ENCODE measurements at regions not wholly inside any gene's neighbourhood (a gene's known extent, or its start where the extent isn't known, plus 50 kb on each side); places are given as distances from the start of the nearest gene placed in this dataset.

DNA sequence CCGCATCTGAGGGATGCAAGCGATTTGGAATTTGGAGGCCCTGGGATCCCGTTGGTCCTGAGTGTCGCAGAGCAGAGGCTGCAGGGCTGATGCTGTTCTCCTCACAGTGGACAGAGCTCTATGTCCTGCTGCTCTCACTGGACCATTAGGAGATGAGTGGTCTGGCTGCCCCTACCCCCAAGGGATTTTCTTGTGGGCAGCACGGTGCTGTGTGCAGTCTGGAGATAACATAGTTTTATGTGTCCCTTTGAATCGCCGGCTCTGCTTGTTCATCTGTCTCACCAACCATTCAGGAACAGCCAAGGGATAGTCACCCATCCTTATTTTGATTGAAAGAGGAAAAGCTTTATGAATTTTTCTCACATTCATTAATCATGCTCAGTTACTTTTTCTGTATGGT is 49.9 kb downstream of the CHRM3 start:
- Histone ChIP-seq H3K4me3 (ENCODE audit: low read depth, low read length) (no peak overlapping the region), H3K4me1 (ENCODE audit: control insufficient read depth, insufficient read depth, low read length) (no peaks in the 10 kb centered on the region), H3K9ac (ENCODE audit: low read depth, low read length) (no peak overlapping the region), H3K36me3 (ENCODE audit: control insufficient read depth, insufficient read depth, low read length) (no peaks in the 10 kb centered on the region), H3K9me3 (ENCODE audit: control insufficient read depth, insufficient read depth, low read length) (no peaks in the 10 kb centered on the region), H3K27ac (ENCODE audit: low read depth, low read length) (no peak overlapping the region), H3K27me3 (ENCODE audit: control insufficient read depth, insufficient read depth, low read length) (no peaks in the 10 kb centered on the region)

DNA sequence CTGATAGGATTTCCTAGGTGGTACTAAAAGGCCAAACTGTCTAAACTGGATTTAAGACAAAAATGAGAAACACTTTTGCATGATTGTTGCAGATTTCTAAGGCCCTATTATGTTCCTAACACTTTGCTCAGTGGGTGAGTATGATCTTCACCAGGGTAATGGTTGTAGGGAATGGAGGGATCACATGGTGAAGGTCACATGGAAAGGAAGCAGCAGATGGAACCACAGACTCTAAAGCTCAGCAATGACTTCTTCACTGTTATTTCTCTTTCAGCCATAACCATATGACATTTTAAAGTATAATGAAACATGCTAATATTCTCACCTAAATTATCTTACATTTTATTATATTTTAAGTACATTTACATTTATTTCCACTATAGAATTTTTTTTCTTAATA is 51.5 kb downstream of the CHRM3 start:
- Histone ChIP-seq H3K27ac (ENCODE audit: low read depth, low read length) (no peak overlapping the region), H3K9ac (ENCODE audit: low read depth, low read length) (no peak overlapping the region), H3K36me3 (ENCODE audit: control insufficient read depth, insufficient read depth, low read length) (no peaks in the 10 kb centered on the region), H3K4me1 (ENCODE audit: control insufficient read depth, insufficient read depth, low read length) (no peaks in the 10 kb centered on the region), H3K27me3 (ENCODE audit: control insufficient read depth, insufficient read depth, low read length) (no peaks in the 10 kb centered on the region), H3K4me3 (ENCODE audit: low read depth, low read length) (no peak overlapping the region), H3K9me3 (ENCODE audit: control insufficient read depth, insufficient read depth, low read length) (no peaks in the 10 kb centered on the region)

DNA sequence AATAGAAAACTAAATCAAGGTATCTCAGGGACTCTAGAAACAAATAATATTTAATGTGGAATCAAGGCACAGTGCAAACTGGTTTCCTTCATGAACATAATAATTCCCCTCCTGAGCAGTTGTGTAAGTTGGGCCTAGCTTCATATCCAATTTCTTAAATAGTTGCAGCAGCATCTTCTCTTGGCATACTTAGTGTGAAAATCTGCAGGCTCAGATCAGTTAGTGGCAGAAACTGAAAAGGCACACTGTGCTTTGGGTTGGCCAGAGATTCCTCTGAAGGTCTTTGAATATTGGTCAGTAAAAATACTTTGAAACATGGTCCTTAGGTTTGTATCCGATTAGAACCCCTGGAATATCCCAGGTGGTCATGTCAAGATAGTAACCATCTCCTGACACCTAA is 52.5 kb downstream of the CHRM3 start:
- H3K9me3 ChIP-seq (ENCODE audit: control insufficient read depth, insufficient read depth, low read length): no peaks in the 10 kb centered on the region
- no peaks in the 10 kb centered on the region for H3K36me3 ChIP-seq (ENCODE audit: control insufficient read depth, insufficient read depth, low read length)
- no peak overlapping the region for H3K27ac ChIP-seq (ENCODE audit: low read depth, low read length)
- H3K27me3 ChIP-seq (ENCODE audit: control insufficient read depth, insufficient read depth, low read length): no peaks in the 10 kb centered on the region
- no peak overlapping the region for H3K4me3 ChIP-seq (ENCODE audit: low read depth, low read length)
- H3K4me1 ChIP-seq (ENCODE audit: control insufficient read depth, insufficient read depth, low read length): no peaks in the 10 kb centered on the region
- H3K9ac ChIP-seq (ENCODE audit: low read depth, low read length): no peak overlapping the region

DNA sequence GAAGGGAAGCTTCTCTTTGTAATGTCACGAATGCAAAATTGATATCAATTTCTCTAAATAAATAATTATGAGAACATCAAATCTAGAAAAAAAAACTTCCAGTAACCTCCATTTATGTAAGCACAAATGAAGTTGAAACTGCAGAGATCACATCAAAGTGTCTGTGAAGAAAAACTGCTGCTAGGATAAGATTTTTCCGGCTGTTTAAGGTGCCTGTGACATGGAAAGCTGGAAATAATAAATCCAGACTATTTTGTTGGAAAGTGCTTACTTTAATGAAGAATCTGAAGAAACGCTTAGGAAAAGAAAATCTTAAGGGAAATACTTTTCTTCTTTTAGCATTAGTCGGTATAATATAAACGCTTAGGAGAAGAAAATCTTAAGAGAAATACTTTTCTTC is 57.0 kb downstream of the CHRM3 start:
- Histone ChIP-seq H3K4me1 (ENCODE audit: control insufficient read depth, insufficient read depth, low read length) (no peaks in the 10 kb centered on the region), H3K9ac (ENCODE audit: low read depth, low read length) (no peak overlapping the region), H3K27me3 (ENCODE audit: control insufficient read depth, insufficient read depth, low read length) (no peaks in the 10 kb centered on the region), H3K9me3 (ENCODE audit: control insufficient read depth, insufficient read depth, low read length) (no peaks in the 10 kb centered on the region), H3K36me3 (ENCODE audit: control insufficient read depth, insufficient read depth, low read length) (no peaks in the 10 kb centered on the region), H3K27ac (ENCODE audit: low read depth, low read length) (no peak overlapping the region), H3K4me3 (ENCODE audit: low read depth, low read length) (no peak overlapping the region)

DNA sequence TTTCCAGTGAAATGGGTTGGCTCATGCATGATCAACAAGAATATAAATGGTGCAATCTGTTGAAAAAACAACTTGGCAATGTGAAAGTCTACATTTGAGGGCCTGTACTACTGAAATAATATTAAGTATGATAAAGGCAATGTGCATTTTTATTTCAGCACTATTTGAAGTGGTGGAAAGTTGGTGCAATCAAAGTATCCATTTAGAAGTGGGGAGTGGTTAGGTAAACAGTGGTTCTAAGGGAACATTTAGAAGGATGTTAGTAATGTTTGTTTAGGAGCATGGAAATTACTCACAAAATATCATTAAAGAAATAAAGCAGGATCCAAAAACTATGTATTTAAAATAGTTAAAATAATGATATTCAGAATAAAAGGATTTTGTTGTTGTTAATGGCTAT is 60.2 kb downstream of the CHRM3 start:
- H3K27me3 ChIP-seq (ENCODE audit: control insufficient read depth, insufficient read depth, low read length): no peaks in the 10 kb centered on the region
- no peaks in the 10 kb centered on the region for H3K4me1 ChIP-seq (ENCODE audit: control insufficient read depth, insufficient read depth, low read length)
- no peak overlapping the region for H3K4me3 ChIP-seq (ENCODE audit: low read depth, low read length)
- no peak overlapping the region for H3K9ac ChIP-seq (ENCODE audit: low read depth, low read length)
- H3K36me3 ChIP-seq (ENCODE audit: control insufficient read depth, insufficient read depth, low read length): no peaks in the 10 kb centered on the region
- no peak overlapping the region for H3K27ac ChIP-seq (ENCODE audit: low read depth, low read length)
- no peaks in the 10 kb centered on the region for H3K9me3 ChIP-seq (ENCODE audit: control insufficient read depth, insufficient read depth, low read length)

DNA sequence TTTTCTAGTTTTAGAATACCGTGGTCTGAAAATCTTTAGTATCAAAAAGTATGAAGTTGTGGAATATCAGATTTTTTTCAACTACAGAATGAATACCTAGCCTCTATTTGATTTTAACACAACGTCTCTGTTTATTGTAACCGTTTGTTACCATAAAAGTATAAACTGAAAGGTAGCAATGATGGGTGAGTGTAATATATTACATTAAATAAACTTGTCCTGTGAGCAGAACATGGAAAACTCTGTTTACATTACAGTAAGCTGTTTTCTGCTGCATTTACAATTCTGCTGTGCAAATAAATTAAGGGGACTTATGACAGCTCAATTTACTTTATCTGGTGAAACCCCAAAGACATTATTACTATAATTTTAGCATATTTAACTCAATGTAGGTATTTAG is 62.5 kb downstream of the CHRM3 start:
- H3K9ac ChIP-seq (ENCODE audit: low read depth, low read length): no peak overlapping the region
- no peaks in the 10 kb centered on the region for H3K27me3 ChIP-seq (ENCODE audit: control insufficient read depth, insufficient read depth, low read length)
- H3K4me3 ChIP-seq (ENCODE audit: low read depth, low read length): no peak overlapping the region
- no peaks in the 10 kb centered on the region for H3K4me1 ChIP-seq (ENCODE audit: control insufficient read depth, insufficient read depth, low read length)
- H3K27ac ChIP-seq (ENCODE audit: low read depth, low read length): no peak overlapping the region
- no peaks in the 10 kb centered on the region for H3K36me3 ChIP-seq (ENCODE audit: control insufficient read depth, insufficient read depth, low read length)
- H3K9me3 ChIP-seq (ENCODE audit: control insufficient read depth, insufficient read depth, low read length): no peaks in the 10 kb centered on the region

DNA sequence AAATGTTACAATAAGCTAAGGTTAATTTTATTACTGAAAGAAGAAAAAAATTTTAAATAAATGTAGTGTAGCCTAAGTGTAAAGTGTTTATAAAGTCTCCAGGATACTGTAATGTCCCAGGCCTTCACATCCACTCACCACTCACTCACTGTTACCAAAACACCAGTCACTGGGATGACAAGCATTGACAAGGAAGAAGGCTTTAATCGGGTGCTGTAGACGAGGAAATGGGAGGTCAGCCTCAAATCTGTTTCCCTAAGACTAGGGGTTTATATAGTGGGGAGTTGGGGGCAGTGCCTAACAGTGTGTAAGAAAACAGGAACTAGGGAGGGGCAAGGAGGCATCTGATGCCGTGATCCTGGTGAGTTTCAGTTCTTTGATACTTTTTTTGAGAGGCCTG is 69.4 kb downstream of the CHRM3 start:
- Histone ChIP-seq H3K27ac (ENCODE audit: low read depth, low read length) (no peak overlapping the region), H3K9me3 (ENCODE audit: control insufficient read depth, insufficient read depth, low read length) (peaks cover 13% of the 10 kb centered on the region), H3K4me3 (ENCODE audit: low read depth, low read length) (no peak overlapping the region), H3K27me3 (ENCODE audit: control insufficient read depth, insufficient read depth, low read length) (no peaks in the 10 kb centered on the region), H3K36me3 (ENCODE audit: control insufficient read depth, insufficient read depth, low read length) (no peaks in the 10 kb centered on the region), H3K4me1 (ENCODE audit: control insufficient read depth, insufficient read depth, low read length) (peaks cover 8% of the 10 kb centered on the region), H3K9ac (ENCODE audit: low read depth, low read length) (no peak overlapping the region)

DNA sequence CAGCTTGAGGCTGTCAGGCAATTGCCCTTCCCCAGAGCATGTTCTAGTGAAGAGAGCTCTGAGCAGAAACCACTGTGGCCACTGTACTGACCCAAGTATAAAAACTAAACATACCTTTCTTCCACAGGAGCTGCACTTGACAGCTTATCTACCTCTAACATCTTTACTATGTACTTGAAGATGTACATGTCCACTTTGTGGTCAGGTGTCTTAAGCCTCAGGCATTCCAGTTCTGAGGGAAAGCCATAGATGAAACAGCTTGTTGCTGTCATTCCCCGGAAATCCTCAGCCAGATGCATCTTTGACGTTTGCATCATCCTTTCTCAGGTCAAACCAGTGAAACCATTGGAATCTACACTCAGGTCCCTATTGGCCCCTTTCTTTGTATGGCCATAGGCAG is 70.4 kb downstream of the CHRM3 start:
- Histone ChIP-seq H3K9me3 (ENCODE audit: control insufficient read depth, insufficient read depth, low read length) (peaks cover 13% of the 10 kb centered on the region), H3K27ac (ENCODE audit: low read depth, low read length) (no peak overlapping the region), H3K4me1 (ENCODE audit: control insufficient read depth, insufficient read depth, low read length) (peaks cover 14% of the 10 kb centered on the region), H3K27me3 (ENCODE audit: control insufficient read depth, insufficient read depth, low read length) (no peaks in the 10 kb centered on the region), H3K36me3 (ENCODE audit: control insufficient read depth, insufficient read depth, low read length) (no peaks in the 10 kb centered on the region), H3K9ac (ENCODE audit: low read depth, low read length) (no peak overlapping the region), H3K4me3 (ENCODE audit: low read depth, low read length) (no peak overlapping the region)

DNA sequence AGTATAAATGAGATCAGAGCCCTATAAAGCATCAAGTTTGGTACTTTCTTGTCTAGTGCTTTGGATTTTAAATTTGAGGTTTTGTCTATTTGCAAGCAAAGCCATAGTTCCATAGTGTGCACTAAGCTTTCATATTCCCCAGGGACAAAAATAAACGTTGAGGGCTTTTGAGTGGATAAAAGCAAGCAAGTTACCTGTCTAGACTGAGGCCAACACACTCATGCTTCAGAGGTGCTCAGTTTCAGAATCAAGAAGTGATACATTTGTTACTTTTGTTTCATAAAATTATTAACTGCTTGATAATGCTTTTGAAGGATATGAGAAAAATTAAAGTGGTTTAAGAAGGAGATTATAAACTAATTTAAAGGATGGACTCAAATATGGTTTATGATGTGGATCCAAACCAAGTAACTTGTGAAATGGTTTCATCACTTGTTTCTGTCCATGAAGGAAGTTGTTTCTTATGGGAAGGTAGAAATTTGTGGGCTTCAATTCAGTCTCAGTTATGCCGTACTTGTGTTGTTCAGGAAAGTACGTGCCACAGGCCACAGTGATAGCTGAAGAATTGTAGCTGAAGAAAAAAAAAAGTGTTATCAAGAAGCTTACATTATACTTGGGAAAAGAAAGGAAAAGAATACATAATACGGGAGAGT is 71.2 kb downstream of the CHRM3 start:
- H3K27ac ChIP-seq (ENCODE audit: low read depth, low read length): no peak overlapping the region
- H3K9me3 ChIP-seq (ENCODE audit: control insufficient read depth, insufficient read depth, low read length): peaks cover 13% of the 10 kb centered on the region
- H3K4me3 ChIP-seq (ENCODE audit: low read depth, low read length): no peak overlapping the region
- no peaks in the 10 kb centered on the region for H3K36me3 ChIP-seq (ENCODE audit: control insufficient read depth, insufficient read depth, low read length)
- no peak overlapping the region for H3K9ac ChIP-seq (ENCODE audit: low read depth, low read length)
- peaks cover 15% of the 10 kb centered on the region for H3K4me1 ChIP-seq (ENCODE audit: control insufficient read depth, insufficient read depth, low read length)
- H3K27me3 ChIP-seq (ENCODE audit: control insufficient read depth, insufficient read depth, low read length): no peaks in the 10 kb centered on the region

DNA sequence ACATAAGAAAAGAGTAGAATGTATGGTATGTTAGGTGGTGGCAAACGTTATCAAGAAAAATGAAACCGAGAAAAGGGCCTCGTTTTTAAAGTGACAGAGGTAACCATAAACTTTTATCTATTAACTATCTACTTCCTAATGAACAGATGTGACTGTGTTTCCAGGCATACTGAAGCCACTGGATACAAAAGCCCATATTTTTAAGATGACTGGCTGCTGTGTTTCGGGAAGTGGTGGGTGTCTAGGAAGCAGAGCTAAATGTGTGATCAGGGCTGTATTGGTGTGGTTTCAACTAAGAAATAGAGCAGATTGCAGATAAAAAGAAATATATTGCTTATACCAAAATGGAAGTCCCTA is 71.8 kb downstream of the CHRM3 start:
- Histone ChIP-seq H3K4me1 (ENCODE audit: control insufficient read depth, insufficient read depth, low read length) (peaks cover 15% of the 10 kb centered on the region), H3K9me3 (ENCODE audit: control insufficient read depth, insufficient read depth, low read length) (peaks cover 13% of the 10 kb centered on the region), H3K27me3 (ENCODE audit: control insufficient read depth, insufficient read depth, low read length) (no peaks in the 10 kb centered on the region), H3K9ac (ENCODE audit: low read depth, low read length) (no peak overlapping the region), H3K36me3 (ENCODE audit: control insufficient read depth, insufficient read depth, low read length) (no peaks in the 10 kb centered on the region), H3K4me3 (ENCODE audit: low read depth, low read length) (no peak overlapping the region), H3K27ac (ENCODE audit: low read depth, low read length) (no peak overlapping the region)

DNA sequence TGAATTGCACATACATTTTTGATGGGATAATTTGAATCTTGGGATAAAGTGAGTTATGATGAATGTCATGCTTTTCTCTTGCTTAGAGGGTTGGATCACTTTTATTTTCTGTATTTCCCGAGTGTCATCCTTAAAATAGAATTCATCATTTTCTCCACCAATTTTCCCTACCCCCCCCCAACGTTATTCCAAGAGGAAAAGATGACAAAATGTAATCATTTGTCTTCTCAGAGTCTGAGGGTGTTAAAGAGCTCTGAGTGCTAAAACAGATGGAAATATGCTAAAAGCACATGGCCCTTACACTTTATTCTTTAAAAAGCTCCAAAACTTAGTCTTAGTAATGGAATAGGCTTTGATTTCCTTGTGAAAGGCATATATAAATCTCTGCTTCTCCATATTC is 81.4 kb downstream of the CHRM3 start:
- H3K9me3 ChIP-seq (ENCODE audit: control insufficient read depth, insufficient read depth, low read length): no peaks in the 10 kb centered on the region
- H3K4me1 ChIP-seq (ENCODE audit: control insufficient read depth, insufficient read depth, low read length): no peaks in the 10 kb centered on the region
- no peak overlapping the region for H3K9ac ChIP-seq (ENCODE audit: low read depth, low read length)
- no peaks in the 10 kb centered on the region for H3K27me3 ChIP-seq (ENCODE audit: control insufficient read depth, insufficient read depth, low read length)
- H3K27ac ChIP-seq (ENCODE audit: low read depth, low read length): no peak overlapping the region
- no peaks in the 10 kb centered on the region for H3K36me3 ChIP-seq (ENCODE audit: control insufficient read depth, insufficient read depth, low read length)
- H3K4me3 ChIP-seq (ENCODE audit: low read depth, low read length): no peak overlapping the region

DNA sequence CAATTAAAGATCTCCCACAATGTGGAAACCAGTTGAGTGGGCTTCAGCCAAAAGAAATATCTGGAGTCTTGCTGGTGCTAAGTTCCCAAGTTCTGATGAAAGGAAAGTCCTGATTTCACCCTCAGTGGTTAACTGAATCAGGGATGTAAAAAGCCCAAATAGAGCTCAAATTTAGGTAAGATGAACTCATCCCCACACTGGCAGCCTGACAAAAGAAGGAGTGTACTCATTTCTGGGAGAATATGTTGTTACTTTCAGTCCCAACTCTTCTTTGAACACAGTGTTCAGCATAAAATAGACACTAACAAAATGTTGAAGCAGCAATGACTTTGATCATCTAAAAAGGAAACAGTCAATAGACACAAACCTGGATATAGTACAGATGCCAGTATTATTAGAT is 91.7 kb downstream of the CHRM3 start:
- no peak overlapping the region for H3K4me3 ChIP-seq (ENCODE audit: low read depth, low read length)
- H3K36me3 ChIP-seq (ENCODE audit: control insufficient read depth, insufficient read depth, low read length): no peaks in the 10 kb centered on the region
- H3K4me1 ChIP-seq (ENCODE audit: control insufficient read depth, insufficient read depth, low read length): no peaks in the 10 kb centered on the region
- no peaks in the 10 kb centered on the region for H3K27me3 ChIP-seq (ENCODE audit: control insufficient read depth, insufficient read depth, low read length)
- no peak overlapping the region for H3K9ac ChIP-seq (ENCODE audit: low read depth, low read length)
- H3K27ac ChIP-seq (ENCODE audit: low read depth, low read length): no peak overlapping the region
- peaks cover 16% of the 10 kb centered on the region for H3K9me3 ChIP-seq (ENCODE audit: control insufficient read depth, insufficient read depth, low read length)

Data from HUES48 (cell line).